ENCODE measurements at regions not wholly inside any gene's neighbourhood (a gene's known extent, or its start where the extent isn't known, plus 50 kb on each side); places are given as distances from the start of the nearest gene placed in this dataset.

GRCh38 chr5:111582993-111583601, 70.8 kb upstream of the STARD4 start:
- FAIRE-seq (no peak), DNase-seq (ENCODE audit: low read depth) (peak; percentile 73)
- no peaks in the 10 kb centered on the region for H3K27me3 ChIP-seq (ENCODE audit: control insufficient read depth, insufficient read depth, low read length)
- H3K36me3 ChIP-seq (ENCODE audit: control insufficient read depth, insufficient read depth, low read length): no peaks in the 10 kb centered on the region
- TF ChIP-seq, protein P1, sequence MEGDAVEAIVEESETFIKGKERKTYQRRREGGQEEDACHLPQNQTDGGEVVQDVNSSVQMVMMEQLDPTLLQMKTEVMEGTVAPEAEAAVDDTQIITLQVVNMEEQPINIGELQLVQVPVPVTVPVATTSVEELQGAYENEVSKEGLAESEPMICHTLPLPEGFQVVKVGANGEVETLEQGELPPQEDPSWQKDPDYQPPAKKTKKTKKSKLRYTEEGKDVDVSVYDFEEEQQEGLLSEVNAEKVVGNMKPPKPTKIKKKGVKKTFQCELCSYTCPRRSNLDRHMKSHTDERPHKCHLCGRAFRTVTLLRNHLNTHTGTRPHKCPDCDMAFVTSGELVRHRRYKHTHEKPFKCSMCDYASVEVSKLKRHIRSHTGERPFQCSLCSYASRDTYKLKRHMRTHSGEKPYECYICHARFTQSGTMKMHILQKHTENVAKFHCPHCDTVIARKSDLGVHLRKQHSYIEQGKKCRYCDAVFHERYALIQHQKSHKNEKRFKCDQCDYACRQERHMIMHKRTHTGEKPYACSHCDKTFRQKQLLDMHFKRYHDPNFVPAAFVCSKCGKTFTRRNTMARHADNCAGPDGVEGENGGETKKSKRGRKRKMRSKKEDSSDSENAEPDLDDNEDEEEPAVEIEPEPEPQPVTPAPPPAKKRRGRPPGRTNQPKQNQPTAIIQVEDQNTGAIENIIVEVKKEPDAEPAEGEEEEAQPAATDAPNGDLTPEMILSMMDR (IDR thresholded peaks at IDR 0.05; ENCODE audit: insufficient read depth, low read length, severe bottlenecking): no peak
- no peak overlapping the region for H3K4me3 ChIP-seq (ENCODE audit: low read depth, low read length)

- TF ChIP-seq, protein P1 (IDR thresholded peaks at IDR 0.05; ENCODE audit: insufficient read depth, low read length, severe bottlenecking): no peak
- Histone ChIP-seq H3K36me3 (ENCODE audit: control insufficient read depth, insufficient read depth, low read length) (no peaks in the 10 kb centered on the region), H3K4me3 (ENCODE audit: low read depth, low read length) (no peak overlapping the region), H3K27me3 (ENCODE audit: control insufficient read depth, insufficient read depth, low read length) (no peaks in the 10 kb centered on the region)
- DNase-seq (ENCODE audit: low read depth): no peak
- no peak for FAIRE-seq
These were observed 70.1 kb upstream of the STARD4 start for GRCh38 chr5:111582451-111582850.

DNA sequence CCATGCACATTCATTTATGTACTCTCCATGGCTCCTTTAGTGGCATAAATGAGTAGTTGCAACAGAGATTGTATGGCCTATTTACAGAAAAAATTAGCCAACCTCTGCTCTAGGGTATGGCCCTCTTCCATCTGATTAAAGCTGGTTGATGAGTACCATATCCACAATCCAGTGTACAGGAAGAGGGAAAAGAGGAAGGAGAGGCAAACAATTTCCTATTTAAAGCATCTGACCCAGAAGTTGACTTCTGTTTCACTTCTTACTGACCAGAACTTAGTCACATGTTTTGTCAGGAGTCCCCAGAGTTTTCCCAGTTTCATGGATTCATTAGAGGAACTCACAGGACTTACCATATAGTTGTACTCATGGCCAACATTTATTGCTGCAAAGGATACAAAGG, 68.6 kb upstream of the STARD4 start:
- Histone ChIP-seq H3K4me3 (ENCODE audit: low read depth, low read length) (no peak overlapping the region), H3K36me3 (ENCODE audit: control insufficient read depth, insufficient read depth, low read length) (no peaks in the 10 kb centered on the region), H3K27me3 (ENCODE audit: control insufficient read depth, insufficient read depth, low read length) (no peaks in the 10 kb centered on the region)
- TF ChIP-seq, protein P1 (IDR thresholded peaks at IDR 0.05; ENCODE audit: insufficient read depth, low read length, severe bottlenecking): no peak
- FAIRE-seq: no peak
- DNase-seq (ENCODE audit: low read depth): no peak

DNA sequence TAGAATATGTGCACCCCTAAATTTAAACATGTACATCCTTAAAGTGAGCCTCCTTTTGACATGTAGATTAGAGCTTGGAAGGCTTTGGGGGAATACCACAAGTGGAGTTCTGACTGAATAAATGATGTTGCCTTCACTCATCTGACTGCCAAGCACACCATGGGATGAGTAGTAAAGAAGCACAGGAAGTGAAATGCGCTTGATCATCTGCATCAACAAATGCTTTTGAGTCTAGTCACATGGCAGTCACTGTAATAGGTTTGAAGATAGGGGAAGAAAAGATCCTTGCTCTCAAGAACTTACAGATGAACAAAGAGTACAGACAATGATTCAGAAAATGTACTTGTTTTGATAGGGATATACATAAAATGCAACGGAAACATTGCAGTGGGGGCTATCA, 62.0 kb upstream of the STARD4 start:
- H3K36me3 ChIP-seq (ENCODE audit: control insufficient read depth, insufficient read depth, low read length): no peaks in the 10 kb centered on the region
- TF ChIP-seq, protein P1 (IDR thresholded peaks at IDR 0.05; ENCODE audit: insufficient read depth, low read length, severe bottlenecking): no peak
- no peaks in the 10 kb centered on the region for H3K27me3 ChIP-seq (ENCODE audit: control insufficient read depth, insufficient read depth, low read length)
- peak; percentile 11 for DNase-seq (ENCODE audit: low read depth)
- peak; percentile 40 for FAIRE-seq
- H3K4me3 ChIP-seq (ENCODE audit: low read depth, low read length): no peak overlapping the region

DNA sequence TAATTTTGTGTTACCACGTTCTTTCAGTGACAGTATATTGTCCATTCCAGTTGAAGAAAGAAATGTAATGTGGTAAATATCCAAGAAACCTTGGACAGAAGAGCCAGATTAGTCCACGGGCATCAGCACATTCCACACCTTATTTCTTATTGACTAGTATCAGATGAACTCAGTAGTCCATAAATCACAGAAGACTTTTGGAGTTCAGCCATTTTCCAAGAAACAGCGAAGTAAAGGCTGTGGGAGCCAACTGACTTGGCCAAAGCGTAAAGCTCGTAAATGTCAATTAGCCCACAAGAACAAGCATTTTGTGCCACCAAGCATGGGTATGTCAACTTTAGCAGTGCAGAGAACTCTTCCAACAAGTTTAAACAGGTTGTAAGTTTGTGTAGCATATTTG, 60.2 kb upstream of the STARD4 start:
- TF ChIP-seq, protein P1 (IDR thresholded peaks at IDR 0.05; ENCODE audit: insufficient read depth, low read length, severe bottlenecking): no peak
- no peak for DNase-seq (ENCODE audit: low read depth)
- FAIRE-seq: no peak
- no peaks in the 10 kb centered on the region for H3K36me3 ChIP-seq (ENCODE audit: control insufficient read depth, insufficient read depth, low read length)
- no peak overlapping the region for H3K4me3 ChIP-seq (ENCODE audit: low read depth, low read length)
- no peaks in the 10 kb centered on the region for H3K27me3 ChIP-seq (ENCODE audit: control insufficient read depth, insufficient read depth, low read length)
